HG03354 (cell line): ENCODE measurements at regions not wholly inside any gene's neighbourhood (a gene's known extent, or its start where the extent isn't known, plus 50 kb on each side); places are given as distances from the start of the nearest gene placed in this dataset.

Experiments used
- ATAC-seq: cut with Tn5 transposase; IDR thresholded peaks from one replicate; pipeline ENCODE4 v1.9.1; 2021; ENCODE audit warnings: mild to moderate bottlenecking; ENCODE audit not compliant: unreplicated experiment, poor library complexity, severe bottlenecking

GRCh38 chr1:194159941-194160340, 973.5 kb upstream of the B3GALT2 start:
- ATAC-seq, result no peak

GRCh38 chr1:194155962-194156361, 969.5 kb upstream of the B3GALT2 start:
- no peak for ATAC-seq

- no peak for ATAC-seq
Observed at GRCh38 chr1:194151056-194151455, 964.6 kb upstream of the B3GALT2 start.

GRCh38 chr1:194150242-194150641, 963.8 kb upstream of the B3GALT2 start:
- no peak for ATAC-seq

GRCh38 chr1:194133152-194133551, 946.7 kb upstream of the B3GALT2 start:
- ATAC-seq, result no peak

- no peak for ATAC-seq
Observed at GRCh38 chr1:194118086-194118485, 931.7 kb upstream of the B3GALT2 start.

- no peak for ATAC-seq
Observed at GRCh38 chr1:194117582-194117981, 931.2 kb upstream of the B3GALT2 start.

- ATAC-seq, result no peak
Observed at GRCh38 chr1:194114288-194114687, 927.9 kb upstream of the B3GALT2 start.

- no peak for ATAC-seq
Observed at GRCh38 chr1:194105381-194105780, 919.0 kb upstream of the B3GALT2 start.

GRCh38 chr1:194104247-194104844, 917.9 kb upstream of the B3GALT2 start:
- no peak for ATAC-seq

- no peak for ATAC-seq
Observed at GRCh38 chr1:194103516-194104246, 917.3 kb upstream of the B3GALT2 start.

GRCh38 chr1:194103101-194103500, 916.7 kb upstream of the B3GALT2 start:
- no peak for ATAC-seq

- no peak for ATAC-seq
Observed at GRCh38 chr1:194102607-194103006, 916.2 kb upstream of the B3GALT2 start.

- ATAC-seq, result no peak
Observed at GRCh38 chr1:194084755-194085154, 898.3 kb upstream of the B3GALT2 start.

GRCh38 chr1:194081444-194081843, 895.0 kb upstream of the B3GALT2 start:
- ATAC-seq, result no peak

GRCh38 chr1:194080826-194081225, 894.4 kb upstream of the B3GALT2 start:
- ATAC-seq, result no peak

- ATAC-seq, result peak; percentile 61
Observed at GRCh38 chr1:194078765-194079164, 892.4 kb upstream of the B3GALT2 start.

GRCh38 chr1:194076646-194077045, 890.2 kb upstream of the B3GALT2 start:
- ATAC-seq, result no peak

- ATAC-seq, result no peak
Observed at GRCh38 chr1:194073833-194074232, 887.4 kb upstream of the B3GALT2 start.

- no peak for ATAC-seq
Observed at GRCh38 chr1:194071205-194071604, 884.8 kb upstream of the B3GALT2 start.

GRCh38 chr1:194069831-194070218, 883.4 kb upstream of the B3GALT2 start:
- ATAC-seq, result no peak
